ENCODE measurements at regions not wholly inside any gene's neighbourhood (a gene's known extent, or its start where the extent isn't known, plus 50 kb on each side); places are given as distances from the start of the nearest gene placed in this dataset.

- TF ChIP-seq CTCF (IDR thresholded peaks at IDR 0.05; ENCODE audit: insufficient read depth, low read length, poor library complexity, severe bottlenecking) = no peak
- no peaks in the 10 kb centered on the region for H3K36me3 ChIP-seq (ENCODE audit: low read length)
- H3K9me2 ChIP-seq (replicated peaks; ENCODE audit: insufficient read depth, low read length) = no peaks in the 10 kb centered on the region
- no peaks in the 10 kb centered on the region for H4K20me1 ChIP-seq (ENCODE audit: low read depth, low read length)
- H3K9ac ChIP-seq (ENCODE audit: low read length) = no peak overlapping the region
- H3K4me2 ChIP-seq (ENCODE audit: low read depth, low read length, poor library complexity, severe bottlenecking) = no peak overlapping the region
- H3K27me3 ChIP-seq (ENCODE audit: low read length) = no peaks in the 10 kb centered on the region
- H2AFZ ChIP-seq (ENCODE audit: low read depth, low read length, severe bottlenecking) = no peak overlapping the region
- H3K79me2 ChIP-seq (ENCODE audit: insufficient read depth, low read length) = no peaks in the 10 kb centered on the region
- no peak overlapping the region for H3K27ac ChIP-seq (ENCODE audit: low read depth, low read length)
- H3F3A ChIP-seq (ENCODE audit: insufficient read depth) = no peaks in the 10 kb centered on the region
- no peaks in the 10 kb centered on the region for H3K9me3 ChIP-seq (ENCODE audit: insufficient read depth, low read length)
- no peak overlapping the region for H3K4me3 ChIP-seq (ENCODE audit: insufficient read depth, low read length, poor library complexity, severe bottlenecking)
These were observed 103.3 kb downstream of the ENGASE start for GRCh38 chr17:79177877-79178276.

- no peak overlapping the region for H3K4me3 ChIP-seq (ENCODE audit: insufficient read depth, low read length, poor library complexity, severe bottlenecking)
- H3K27me3 ChIP-seq (ENCODE audit: low read length) = no peaks in the 10 kb centered on the region
- no peaks in the 10 kb centered on the region for H4K20me1 ChIP-seq (ENCODE audit: low read depth, low read length)
- H3K9me3 ChIP-seq (ENCODE audit: insufficient read depth, low read length) = no peaks in the 10 kb centered on the region
- no peak overlapping the region for H3K9ac ChIP-seq (ENCODE audit: low read length)
- no peak for TF ChIP-seq CTCF (IDR thresholded peaks at IDR 0.05; ENCODE audit: insufficient read depth, low read length, poor library complexity, severe bottlenecking)
- TF ChIP-seq EZH2phosphoT487 (conservative IDR thresholded peaks at IDR 0.05; ENCODE audit: low read length) = no peak
- H3K27ac ChIP-seq (ENCODE audit: low read depth, low read length) = no peak overlapping the region
- no peaks in the 10 kb centered on the region for H3K79me2 ChIP-seq (ENCODE audit: insufficient read depth, low read length)
- H3F3A ChIP-seq (ENCODE audit: insufficient read depth) = no peaks in the 10 kb centered on the region
- H2AFZ ChIP-seq (ENCODE audit: low read depth, low read length, severe bottlenecking) = no peak overlapping the region
- H3K36me3 ChIP-seq (ENCODE audit: low read length) = no peaks in the 10 kb centered on the region
- no peaks in the 10 kb centered on the region for H3K9me2 ChIP-seq (replicated peaks; ENCODE audit: insufficient read depth, low read length)
- H3K4me2 ChIP-seq (ENCODE audit: low read depth, low read length, poor library complexity, severe bottlenecking) = no peak overlapping the region
These were observed 102.4 kb downstream of the ENGASE start for GRCh38 chr17:79176792-79177601.

- Histone ChIP-seq H3K9me3 (ENCODE audit: insufficient read depth, low read length) (no peaks in the 10 kb centered on the region), H3K9ac (ENCODE audit: low read length) (no peak overlapping the region), H3K4me2 (ENCODE audit: low read depth, low read length, poor library complexity, severe bottlenecking) (no peak overlapping the region), H2AFZ (ENCODE audit: low read depth, low read length, severe bottlenecking) (no peak overlapping the region), H3K27me3 (ENCODE audit: low read length) (no peaks in the 10 kb centered on the region), H3K27ac (ENCODE audit: low read depth, low read length) (no peak overlapping the region), H3F3A (ENCODE audit: insufficient read depth) (no peaks in the 10 kb centered on the region), H3K79me2 (ENCODE audit: insufficient read depth, low read length) (no peaks in the 10 kb centered on the region), H3K9me2 (replicated peaks; ENCODE audit: insufficient read depth, low read length) (no peaks in the 10 kb centered on the region), H3K4me3 (ENCODE audit: insufficient read depth, low read length, poor library complexity, severe bottlenecking) (no peak overlapping the region), H3K36me3 (ENCODE audit: low read length) (no peaks in the 10 kb centered on the region), H4K20me1 (ENCODE audit: low read depth, low read length) (no peaks in the 10 kb centered on the region)
- TF ChIP-seq CTCF (IDR thresholded peaks at IDR 0.05; ENCODE audit: insufficient read depth, low read length, poor library complexity, severe bottlenecking) (no peak), EZH2phosphoT487 (conservative IDR thresholded peaks at IDR 0.05; ENCODE audit: low read length) (no peak)
These were observed 100.6 kb downstream of the ENGASE start for GRCh38 chr17:79174905-79175856.

All from SU-DHL-6 (cell line).